Kasumi-1 (cell line): ENCODE measurements at regions not wholly inside any gene's neighbourhood (a gene's known extent, or its start where the extent isn't known, plus 50 kb on each side); places are given as distances from the start of the nearest gene placed in this dataset.
"Not testable (repeated sequence)": the region's sequence is repeated elsewhere in the genome, so short reads cannot be mapped to it uniquely, and the experiment has no call there.

Experiments
- DNase-seq, 2 experiments: peaks; one replicate each; lab custom pipeline; 2025; lab: John Stamatoyannopoulos, UW

DNA sequence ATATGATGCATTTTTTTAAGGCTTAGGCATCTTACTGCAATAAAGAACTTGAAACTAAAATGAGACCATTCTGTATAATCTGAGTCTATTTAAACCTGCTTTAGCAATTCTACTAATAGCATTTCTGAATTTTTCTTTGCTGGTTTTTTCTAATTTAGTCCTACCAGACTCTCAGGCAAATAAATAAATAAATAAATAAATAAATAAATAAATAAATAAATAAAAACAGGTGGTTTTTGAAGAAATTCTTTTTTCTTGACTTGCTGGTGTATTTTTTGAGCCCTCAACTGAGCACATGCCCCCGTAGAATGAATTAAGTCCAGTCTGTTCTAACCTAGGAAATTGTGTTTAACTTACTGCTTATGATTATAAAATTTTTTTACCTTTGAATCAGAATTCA is 134.7 kb upstream of the FOXP2 start:
- DNase-seq = no peak

DNA sequence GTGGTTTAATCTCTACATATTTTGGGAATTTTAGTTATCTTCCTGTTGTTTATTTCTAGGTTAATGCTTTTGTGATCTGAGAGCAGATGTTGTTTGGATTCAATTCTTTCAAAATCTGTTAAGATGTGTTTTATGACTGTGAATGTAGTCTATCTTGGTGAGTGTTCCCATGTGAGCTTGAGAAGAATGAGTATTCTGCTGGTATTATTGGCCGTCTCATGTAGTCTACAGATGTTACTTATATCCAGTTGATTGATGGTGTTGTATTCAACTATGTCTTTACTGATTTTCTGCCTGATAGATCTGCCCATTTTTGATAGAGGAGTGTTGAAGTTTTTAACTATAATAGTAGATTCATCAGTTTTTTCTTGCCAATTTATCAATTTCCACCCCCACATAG is 141.4 kb upstream of the FOXP2 start:
- DNase-seq = no peak

DNA sequence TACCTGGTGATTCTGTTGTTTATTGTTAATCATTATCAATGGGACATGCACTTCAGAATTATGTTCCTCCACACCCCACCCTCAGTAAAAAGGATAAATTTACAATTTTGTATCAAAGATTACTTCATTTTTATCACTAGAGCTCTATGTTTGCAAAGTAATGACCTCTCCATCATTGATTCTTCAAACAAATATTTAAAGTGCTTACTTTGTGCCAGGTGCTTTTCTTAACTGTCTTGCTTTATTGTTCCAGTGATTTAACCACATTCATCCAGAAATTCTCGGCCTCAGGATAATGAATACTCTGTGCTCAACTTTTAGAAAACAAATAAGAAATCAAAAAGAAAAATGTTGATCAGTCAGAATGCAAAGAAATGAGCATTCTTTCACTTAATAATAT is 144.9 kb upstream of the FOXP2 start:
- DNase-seq = no peak

DNA sequence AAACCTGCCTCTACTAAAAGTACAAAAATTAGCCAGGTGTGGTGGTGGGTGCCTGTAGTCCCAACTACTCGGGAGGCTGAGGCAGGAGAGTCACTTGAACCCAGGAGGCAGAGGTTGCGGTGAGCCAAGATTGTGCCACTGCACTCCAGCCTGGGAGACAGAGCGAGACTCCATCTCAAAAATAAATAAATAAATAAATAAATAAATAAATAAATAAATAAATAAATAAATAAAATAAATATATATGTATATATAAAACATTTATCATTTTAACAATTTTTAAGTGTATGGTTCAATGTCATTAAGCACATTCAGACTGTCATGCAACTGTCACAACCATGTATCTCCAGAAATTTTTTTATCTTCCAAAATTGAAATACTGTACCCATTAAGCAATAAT is 147.1 kb upstream of the FOXP2 start:
- not testable (repeated sequence) for DNase-seq

DNA sequence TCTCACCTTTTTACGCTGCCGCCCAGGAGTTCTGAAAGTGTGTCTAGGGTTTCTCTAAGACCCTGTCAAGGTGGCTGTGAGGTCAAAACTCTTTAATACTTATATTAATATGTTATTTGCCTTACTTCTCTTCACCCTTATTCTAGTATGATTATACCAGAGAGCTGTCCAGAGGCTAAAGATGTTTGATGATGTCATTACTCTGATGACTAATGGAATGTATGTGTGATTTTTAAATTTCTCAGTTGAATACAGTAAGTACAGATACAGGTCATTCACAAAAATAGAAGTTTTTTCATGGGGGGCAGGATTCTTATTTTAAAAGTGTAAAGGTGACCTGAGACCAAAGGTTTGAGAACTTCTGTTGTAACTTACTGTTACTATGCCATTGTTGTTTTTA is 150.6 kb upstream of the FOXP2 start:
- no peak for DNase-seq

DNA sequence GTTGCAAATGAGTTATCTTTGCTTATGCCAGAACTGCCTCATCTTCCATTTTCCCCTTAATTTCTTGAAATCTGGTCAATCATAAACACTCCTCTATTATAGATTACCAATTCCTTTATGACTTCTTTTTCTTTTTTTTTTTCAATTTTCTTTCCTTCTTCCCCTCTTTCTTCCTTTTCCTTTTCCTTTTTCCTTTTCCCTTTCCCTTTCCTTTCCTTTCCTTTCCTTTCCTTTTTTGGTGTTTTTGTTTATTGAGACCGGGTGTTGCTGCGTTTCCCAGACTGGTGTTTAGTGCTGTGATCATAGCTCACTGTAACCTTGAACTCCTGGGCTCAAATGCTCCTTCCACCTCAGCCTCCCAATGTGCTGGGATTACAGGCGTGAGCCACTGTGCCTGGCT is 151.4 kb upstream of the FOXP2 start:
- DNase-seq = no peak

DNA sequence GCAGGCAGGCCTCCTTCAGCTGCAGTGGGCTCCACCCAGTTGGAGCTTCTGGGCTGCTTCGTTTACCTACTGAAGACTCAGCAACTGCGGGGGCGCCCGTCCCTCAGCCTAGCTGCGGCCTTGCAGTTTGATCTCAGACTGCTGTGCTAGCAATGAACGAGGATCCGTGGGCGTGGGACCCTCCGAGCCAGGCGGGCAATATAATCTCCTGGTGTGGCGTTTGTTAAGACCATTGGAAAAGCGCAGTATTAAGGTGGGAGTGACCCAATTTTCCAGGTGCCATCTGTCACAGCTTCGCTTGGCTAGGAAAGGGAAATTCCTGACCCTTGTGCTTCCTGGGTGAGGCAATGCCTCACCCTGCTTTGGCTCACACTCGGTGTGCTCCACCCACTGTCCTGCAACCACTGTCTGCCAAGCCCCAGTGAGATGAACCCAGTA is 159.2 kb upstream of the FOXP2 start:
- no peak for DNase-seq

DNA sequence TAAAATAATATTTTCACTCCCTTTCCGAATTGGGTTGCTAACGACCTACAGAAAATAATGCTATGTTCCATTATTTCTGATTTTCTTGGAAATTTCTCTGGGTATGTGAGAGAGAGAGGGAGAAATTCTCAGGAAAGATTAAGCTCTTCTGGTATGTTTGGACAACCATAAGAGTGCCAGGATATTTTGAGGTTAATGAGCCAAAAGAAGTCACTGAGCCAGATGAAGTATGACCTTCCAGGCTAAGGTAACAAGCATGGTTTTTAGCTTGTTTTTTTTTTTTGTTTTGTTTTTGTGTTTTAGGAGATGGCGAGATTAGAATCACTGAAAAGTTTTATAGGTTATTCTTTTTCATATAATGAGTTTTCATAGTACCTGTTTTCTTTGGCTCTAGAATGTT is 171.0 kb upstream of the FOXP2 start:
- no peak for DNase-seq

DNA sequence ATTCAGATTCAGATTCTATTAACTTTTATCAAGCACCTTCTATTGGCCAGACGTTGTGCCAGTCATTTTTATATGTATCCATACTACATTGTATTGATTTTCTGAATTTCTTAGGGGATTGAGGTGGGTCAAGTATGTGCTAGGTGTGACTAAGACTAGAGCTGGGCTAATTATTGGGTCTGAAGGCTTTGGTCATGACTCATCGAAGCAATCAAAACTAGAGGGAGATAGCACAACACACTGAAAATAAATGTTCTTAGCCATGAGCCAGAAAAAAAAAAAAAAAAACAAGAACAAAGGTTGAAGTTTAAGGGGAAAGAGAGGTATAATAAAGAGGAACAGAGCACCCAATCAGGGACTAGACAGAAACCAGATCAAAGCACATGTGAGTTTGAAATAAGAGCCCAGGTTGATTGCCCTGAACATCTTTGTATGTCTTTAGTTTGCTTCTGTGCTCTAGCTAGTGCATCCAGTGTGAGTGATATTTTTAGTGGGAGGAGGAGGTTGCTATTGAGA is 171.6 kb upstream of the FOXP2 start:
- DNase-seq = no peak

DNA sequence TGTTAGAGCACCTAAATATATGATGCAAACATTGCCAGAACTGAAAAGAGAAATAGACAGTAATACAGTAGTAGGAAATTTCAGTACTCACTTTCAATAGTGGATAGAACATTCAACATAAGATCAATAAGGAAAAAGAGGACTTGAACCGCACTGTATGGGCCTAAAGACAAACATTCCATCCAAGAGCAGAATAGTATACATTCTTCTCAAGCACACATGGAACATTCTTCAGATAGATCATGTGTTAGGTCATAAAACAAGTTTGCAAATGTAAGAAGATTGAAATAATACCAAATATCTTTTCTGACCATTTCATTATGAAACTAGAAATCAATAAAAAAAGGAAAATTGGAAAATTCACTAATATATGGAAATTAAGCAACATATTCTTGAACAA is 185.4 kb upstream of the FOXP2 start:
- DNase-seq = no peak

DNA sequence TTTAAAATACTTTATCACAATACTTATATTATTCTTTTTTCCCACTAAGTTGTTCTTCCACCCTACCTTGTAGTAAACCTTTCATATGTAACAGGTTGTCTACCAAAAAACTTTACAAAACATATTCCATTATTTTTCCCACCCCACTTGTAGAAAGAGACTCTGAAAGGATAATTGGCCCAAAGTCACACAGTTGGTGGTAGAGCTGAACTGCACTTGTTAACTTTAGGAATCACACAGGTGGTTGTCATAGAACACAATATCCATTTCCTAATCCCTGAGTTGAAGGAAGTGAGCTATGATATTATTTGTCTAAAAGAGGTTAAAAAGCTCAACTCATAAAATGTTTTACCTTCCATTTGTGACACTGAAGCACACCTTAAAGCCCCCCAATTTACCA is 188.8 kb upstream of the FOXP2 start:
- no peak for DNase-seq

DNA sequence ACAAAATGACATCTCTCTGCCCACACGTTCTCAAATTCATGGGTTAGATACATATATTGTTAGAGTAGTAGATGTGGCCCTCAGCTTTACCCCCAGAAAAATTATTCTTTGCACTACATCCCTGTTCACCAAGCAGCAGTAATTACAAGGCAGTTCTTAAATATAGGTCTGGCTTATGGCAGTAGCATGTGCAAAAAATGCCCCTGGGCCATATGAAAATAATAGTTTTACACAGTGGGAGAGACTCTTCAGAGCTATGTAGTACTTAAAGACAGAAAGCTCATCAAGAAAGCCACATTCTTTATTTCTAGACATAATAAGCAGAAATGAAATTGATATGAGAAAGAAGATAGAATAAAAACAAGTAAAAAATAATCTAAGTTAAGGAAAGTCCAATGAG is 196.3 kb upstream of the FOXP2 start:
- DNase-seq = no peak

DNA sequence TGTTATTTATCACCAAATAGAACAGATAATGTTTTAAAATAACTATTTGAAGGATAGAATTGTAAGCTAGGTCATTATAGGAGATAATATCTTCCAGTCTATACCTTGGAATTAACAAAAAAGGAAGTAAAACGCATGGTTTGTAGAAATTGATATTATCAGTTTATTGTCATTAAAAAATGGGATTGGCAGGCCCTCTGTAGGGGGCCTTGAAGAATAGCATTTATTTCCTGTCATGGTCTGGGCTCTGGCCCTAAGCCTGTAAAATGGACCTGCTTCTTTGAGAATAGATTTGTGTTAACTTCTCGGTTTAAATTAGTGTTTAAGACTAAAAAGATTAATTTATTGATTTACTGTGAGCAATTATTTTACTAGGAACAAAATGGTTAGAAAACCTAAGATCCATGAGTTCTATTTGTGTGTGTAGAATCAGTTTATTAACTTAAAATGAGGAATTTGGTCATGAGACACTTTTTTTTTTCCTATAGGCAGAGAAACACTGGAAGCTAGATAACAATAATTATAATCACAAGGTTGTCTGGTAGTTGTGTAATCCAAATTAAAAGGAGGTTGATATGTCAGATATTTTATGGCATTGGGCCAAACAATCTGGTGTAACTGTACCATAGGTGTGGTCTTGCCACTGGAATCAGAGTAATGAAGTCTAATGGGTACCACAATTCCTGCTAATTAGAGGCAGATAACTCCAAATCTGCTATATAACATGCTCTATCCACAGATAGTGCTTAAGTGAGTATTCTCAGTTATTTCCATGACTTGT is 197.4 kb upstream of the FOXP2 start:
- peak in 1 of 2 experiments; percentile 38 for DNase-seq

DNA sequence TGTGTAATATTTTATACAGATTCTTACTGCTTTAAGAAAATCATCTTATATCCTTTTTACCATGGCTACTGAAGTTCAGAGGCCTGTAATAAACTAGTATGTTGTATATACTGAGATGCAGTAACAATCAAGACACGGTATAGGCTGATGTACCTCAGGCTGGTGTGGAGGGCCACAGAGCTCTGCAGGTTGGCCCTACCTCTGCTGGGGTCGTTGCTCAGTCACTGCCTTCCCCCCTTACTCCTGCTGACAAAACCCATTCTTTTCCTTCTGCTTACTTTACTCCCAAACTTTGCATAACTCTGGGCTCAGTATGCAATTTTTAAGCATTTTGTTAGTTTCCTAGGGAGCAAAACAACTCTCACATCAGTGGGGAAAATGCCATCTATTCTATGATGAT is 200.1 kb upstream of the FOXP2 start:
- no peak for DNase-seq

DNA sequence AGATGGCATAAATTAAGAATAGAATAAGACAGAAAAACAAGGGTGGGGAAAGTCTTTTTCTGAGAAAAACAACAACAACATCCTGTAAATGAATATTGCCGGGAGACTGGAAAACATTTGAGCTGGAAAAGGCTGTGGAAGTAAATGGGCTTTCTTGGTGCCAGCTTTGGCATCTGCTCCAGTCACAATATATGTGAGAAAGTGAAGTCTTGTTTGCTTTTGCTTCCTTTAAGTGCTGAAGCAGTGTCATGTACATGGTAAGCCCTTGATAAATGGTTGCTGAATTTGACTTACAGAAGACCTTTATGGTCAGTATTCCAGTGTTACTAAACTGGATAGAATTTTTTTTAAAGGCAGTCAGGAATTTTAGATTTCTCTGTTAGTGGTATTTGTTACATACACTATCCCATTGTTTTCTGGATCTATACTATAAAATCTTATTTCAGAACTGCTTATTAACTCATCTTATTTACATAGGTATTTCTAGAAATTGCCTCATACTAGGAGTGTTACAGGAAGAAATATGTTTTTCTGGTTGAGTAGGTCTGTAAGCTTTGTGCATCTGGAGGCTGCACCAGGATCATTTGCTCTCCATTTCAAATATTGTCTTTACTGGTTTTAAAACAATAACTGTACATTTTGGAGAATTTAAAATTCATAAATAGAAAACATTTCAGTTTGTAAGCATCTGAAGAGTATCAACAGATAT is 201.7 kb upstream of the FOXP2 start:
- DNase-seq = no peak

DNA sequence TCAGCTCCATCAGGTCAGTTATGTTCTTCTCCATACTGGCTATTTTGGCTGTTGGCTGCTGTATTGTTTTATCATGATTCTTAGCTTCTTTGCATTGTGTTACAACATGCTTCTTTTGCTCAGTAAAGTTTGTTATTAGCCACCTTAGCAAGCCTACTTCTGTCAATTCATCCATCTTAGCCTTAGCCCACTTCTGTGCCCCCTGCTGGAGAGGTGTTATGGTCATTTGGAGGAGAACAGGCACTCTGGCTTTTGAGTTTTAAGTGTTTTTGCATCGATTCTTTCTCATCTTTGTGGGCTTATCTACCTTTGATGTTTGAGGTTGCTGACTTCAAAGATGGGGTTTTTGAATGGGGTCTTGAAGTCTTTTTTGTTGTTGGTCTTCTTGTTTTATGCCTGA is 204.6 kb upstream of the FOXP2 start:
- DNase-seq = no peak

DNA sequence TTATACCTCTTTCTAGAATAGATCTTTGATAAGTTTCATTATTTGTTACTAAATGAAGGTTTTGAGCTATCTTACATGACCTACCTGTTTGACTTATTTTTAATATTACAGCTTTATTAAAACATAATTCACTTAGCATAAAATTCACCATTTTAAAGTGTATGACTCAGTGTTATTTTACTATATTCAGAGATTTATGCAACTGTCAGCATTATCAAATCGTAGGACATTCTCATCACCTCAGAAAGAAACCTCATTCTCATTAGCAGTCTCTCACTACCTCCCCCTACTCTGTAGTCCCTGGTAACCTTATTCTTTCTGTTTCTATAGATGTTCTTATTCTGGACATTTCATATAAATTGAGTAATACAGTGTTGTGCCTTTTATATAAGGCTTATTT is 207.9 kb upstream of the FOXP2 start:
- DNase-seq = no peak

DNA sequence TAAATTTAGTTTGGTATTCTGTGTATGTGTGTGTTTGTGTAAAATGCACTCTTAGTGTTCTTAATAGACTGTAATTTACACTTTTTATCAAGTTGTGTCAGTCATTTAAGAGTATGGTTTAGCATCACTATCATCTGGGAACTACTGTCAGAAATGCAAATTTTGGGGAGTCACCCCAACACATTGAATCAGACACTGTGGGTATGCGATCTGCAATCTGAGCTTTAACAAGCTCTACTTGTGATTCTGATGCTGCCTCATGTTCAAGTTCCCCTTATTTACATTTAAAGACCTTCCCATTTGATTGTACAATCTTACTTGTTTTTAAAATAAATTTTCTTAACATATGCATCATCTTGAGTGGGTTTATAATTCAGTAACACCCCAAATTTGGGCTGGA is 218.1 kb upstream of the FOXP2 start:
- DNase-seq = no peak

DNA sequence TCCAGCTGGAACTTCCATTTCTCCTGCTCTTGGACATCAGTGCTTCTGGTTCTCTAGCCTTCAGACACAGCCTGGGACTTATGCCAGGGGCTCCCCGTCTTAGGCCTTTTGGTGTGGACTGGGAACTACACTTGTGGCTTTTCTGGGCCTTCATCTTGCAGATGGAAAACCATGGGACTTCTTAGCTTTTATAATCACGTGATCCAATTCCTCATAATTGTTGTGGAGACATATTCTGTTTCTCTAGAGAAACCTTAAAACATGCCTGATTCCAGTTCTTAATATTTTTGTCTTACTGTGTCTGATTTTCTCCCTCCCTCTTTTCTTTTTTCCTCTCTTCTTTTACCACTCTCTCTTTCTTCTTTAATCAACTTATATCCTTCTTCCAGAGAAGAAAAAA is 224.2 kb upstream of the FOXP2 start:
- no peak for DNase-seq

DNA sequence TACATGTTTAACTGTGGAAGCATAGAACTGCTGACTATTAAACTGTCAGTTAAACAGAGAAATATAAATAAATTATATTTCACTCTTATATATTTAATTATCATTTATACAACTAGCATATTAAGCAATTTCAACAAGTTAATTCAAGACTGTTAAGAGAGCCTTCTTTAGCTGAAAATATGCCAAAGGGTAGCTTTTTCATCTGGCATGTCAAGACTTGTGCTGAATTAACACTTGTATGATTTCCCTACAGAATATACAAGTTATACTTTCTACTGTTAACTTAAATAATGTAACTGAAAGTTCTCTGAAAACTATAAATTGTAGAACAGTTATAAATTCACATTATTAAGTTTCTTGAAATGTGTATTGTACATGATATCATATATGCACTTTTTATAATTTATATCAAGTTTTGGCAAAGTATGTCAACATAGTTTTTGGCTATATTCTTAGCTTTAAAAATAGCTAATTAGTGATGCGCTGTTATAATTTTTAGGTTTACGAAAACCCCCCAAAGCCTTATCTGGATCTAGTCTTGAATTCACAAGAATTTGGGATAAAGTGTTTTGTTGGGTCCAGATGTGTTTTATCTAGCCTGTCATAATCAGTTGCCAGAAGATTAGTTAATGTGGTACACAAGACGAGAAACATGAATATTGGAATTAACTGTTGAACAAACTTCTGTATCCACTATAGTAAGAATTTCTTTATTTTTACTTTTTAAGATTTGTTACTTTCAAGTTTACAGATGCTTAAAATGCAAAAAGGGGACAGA is 231.1 kb upstream of the FOXP2 start:
- DNase-seq = no peak

DNA sequence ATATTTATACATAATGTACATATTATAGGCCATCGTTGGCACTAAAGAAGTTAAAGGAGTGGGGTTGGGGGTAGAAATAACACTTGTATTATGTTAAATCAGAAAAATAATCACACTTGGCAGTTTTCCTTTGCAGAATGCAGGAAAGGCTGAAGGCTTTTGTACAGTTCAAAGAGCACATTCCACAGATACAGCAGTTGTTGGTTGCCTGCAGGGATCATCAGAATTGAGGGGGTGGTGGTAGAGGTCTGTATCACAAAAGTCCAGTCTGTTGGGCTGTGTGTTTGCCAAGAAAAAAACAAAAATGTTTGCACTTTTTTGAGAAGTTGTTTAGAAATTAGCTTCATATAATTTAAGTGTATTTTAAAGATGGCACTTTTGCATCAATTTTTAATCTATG is 231.8 kb upstream of the FOXP2 start:
- no peak for DNase-seq

DNA sequence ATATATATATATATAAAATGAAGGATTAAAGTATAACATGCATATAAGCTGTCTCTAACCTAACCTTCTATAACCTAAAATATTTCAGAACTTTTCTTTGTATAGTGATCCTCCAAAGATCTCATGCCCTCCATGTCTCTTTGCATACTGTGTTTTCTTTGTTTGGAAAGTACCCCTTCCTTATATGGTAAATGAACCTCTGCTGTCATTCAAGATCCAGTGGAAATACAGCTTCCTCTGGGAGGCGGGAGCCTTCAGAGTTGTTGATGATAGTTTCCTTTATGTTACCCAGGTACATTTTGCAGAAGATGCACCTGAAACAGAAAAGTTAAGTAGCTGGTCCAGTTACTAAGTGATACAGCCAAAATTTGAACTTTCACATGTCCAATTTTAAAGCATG is 233.3 kb upstream of the FOXP2 start:
- no peak for DNase-seq
